ENCODE measurements at regions not wholly inside any gene's neighbourhood (a gene's known extent, or its start where the extent isn't known, plus 50 kb on each side); places are given as distances from the start of the nearest gene placed in this dataset.
"Not testable (repeated sequence)": the region's sequence is repeated elsewhere in the genome, so short reads cannot be mapped to it uniquely, and the experiment has no call there.

GRCh38 chr4:19486400-19486799 is 765.3 kb upstream of the SLIT2 start:
- Histone ChIP-seq H3K4me3 (no peak overlapping the region), H3K9me3 (no peaks in the 10 kb centered on the region), H3K27ac (no peak overlapping the region), H3K27me3 (no peaks in the 10 kb centered on the region), H3K4me1 (ENCODE audit: insufficient read depth) (no peaks in the 10 kb centered on the region), H3K36me3 (no peaks in the 10 kb centered on the region)
- intact Hi-C loops (cut with DNase I) = no loop called here
- TF ChIP-seq POLR2A (IDR thresholded peaks at IDR 0.05) (no peak), EP300 (IDR thresholded peaks at IDR 0.05) (no peak)
- TF ChIP-seq, protein P1, sequence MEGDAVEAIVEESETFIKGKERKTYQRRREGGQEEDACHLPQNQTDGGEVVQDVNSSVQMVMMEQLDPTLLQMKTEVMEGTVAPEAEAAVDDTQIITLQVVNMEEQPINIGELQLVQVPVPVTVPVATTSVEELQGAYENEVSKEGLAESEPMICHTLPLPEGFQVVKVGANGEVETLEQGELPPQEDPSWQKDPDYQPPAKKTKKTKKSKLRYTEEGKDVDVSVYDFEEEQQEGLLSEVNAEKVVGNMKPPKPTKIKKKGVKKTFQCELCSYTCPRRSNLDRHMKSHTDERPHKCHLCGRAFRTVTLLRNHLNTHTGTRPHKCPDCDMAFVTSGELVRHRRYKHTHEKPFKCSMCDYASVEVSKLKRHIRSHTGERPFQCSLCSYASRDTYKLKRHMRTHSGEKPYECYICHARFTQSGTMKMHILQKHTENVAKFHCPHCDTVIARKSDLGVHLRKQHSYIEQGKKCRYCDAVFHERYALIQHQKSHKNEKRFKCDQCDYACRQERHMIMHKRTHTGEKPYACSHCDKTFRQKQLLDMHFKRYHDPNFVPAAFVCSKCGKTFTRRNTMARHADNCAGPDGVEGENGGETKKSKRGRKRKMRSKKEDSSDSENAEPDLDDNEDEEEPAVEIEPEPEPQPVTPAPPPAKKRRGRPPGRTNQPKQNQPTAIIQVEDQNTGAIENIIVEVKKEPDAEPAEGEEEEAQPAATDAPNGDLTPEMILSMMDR (IDR thresholded peaks at IDR 0.05) = no peak
- WGBS, 3 donors = 54 to 69% (median 64%) methylated on average over 3 of the region's 3 CpGs
- DNase-seq = no peak

DNA sequence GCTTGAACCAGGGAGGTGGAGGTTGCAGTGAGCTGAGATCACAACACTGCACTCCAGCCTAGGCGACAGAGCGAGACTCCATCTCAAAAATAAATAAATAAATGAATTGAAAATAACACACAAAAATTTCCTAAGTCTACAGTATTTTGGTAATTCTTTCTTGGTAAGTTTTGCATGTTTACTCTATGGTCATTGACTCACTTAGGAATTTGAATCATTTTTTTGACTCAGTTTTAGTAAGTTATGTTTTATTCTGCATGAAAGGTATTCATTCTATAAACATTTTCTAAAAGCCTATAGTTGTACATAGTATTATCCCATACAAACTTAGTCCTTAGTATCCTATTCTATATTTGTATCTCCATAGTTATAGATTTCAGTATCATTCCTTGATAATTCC is 772.9 kb upstream of the SLIT2 start:
- Histone ChIP-seq H3K36me3 (no peaks in the 10 kb centered on the region), H3K27me3 (no peaks in the 10 kb centered on the region), H3K27ac (no peak overlapping the region), H3K4me3 (no peak overlapping the region), H3K9me3 (no peaks in the 10 kb centered on the region), H3K4me1 (ENCODE audit: insufficient read depth) (no peaks in the 10 kb centered on the region)
- TF ChIP-seq EP300 (IDR thresholded peaks at IDR 0.05) (no peak), POLR2A (IDR thresholded peaks at IDR 0.05) (no peak)
- TF ChIP-seq, protein P1 (IDR thresholded peaks at IDR 0.05) = no peak
- intact Hi-C loops (cut with DNase I) = no loop called here
- DNase-seq = no peak
- 96 to 99% (median 97%) methylated on average over 2 of the region's 2 CpGs for WGBS, 3 donors

GRCh38 chr4:19473569-19473968 is 778.1 kb upstream of the SLIT2 start:
- Histone ChIP-seq H3K9me3 (no peaks in the 10 kb centered on the region), H3K36me3 (no peaks in the 10 kb centered on the region), H3K27ac (no peak overlapping the region), H3K4me1 (ENCODE audit: insufficient read depth) (no peaks in the 10 kb centered on the region), H3K27me3 (no peaks in the 10 kb centered on the region), H3K4me3 (no peak overlapping the region)
- WGBS, 3 donors = 82 to 87% (median 82%) methylated on average over 1 of the region's 1 CpG
- no peak for DNase-seq
- intact Hi-C loops (cut with DNase I) = no loop called here
- TF ChIP-seq POLR2A (IDR thresholded peaks at IDR 0.05) (no peak), EP300 (IDR thresholded peaks at IDR 0.05) (no peak)
- TF ChIP-seq, protein P1 (IDR thresholded peaks at IDR 0.05) = no peak

GRCh38 chr4:19472666-19473065 is 779.0 kb upstream of the SLIT2 start:
- H3K4me1 ChIP-seq (ENCODE audit: insufficient read depth) = no peaks in the 10 kb centered on the region
- 39 to 41% (median 40%) methylated on average over 1 of the region's 1 CpG for WGBS, 3 donors
- intact Hi-C loops (cut with DNase I) = no loop called here

DNA sequence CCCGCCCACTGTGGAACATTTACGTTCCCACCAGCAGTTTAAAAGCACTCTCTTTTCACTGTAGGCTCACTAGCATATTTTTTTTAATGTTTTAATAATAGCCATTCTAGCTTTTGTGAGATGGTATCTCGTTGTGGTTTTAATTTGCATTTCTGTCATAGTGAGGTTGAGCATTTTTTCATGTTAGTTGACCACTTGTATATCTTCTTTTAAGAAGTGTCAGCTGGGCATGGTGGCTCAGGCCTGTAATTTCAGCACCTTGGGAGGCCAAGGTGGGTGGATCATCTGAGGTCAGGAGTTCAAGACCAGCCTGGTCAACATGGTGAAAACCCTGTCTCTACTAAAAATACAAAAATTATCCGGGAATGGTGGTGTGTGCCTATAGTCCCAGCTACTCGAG is 781.7 kb upstream of the SLIT2 start:
- H3K4me3 ChIP-seq; H3K27me3 ChIP-seq; H3K27ac ChIP-seq; H3K36me3 ChIP-seq; H3K4me1 ChIP-seq (ENCODE audit: insufficient read depth); DNase-seq; intact Hi-C loops (cut with DNase I); H3K9me3 ChIP-seq: not testable (repeated sequence)
- 89 to 95% (median 91%) methylated on average over 5 of the region's 5 CpGs for whole genome bisulfite sequencing, 3 donors

More at GRCh38 chr4:19472666-19473065, 779.0 kb upstream of the SLIT2 start:
- no peak overlapping the region for H3K27ac ChIP-seq
- H3K4me3 ChIP-seq = no peak overlapping the region
- no peaks in the 10 kb centered on the region for H3K9me3 ChIP-seq
- TF ChIP-seq, protein P1 (IDR thresholded peaks at IDR 0.05) = no peak
- no peak for TF ChIP-seq POLR2A (IDR thresholded peaks at IDR 0.05)
- no peak for DNase-seq
- H3K27me3 ChIP-seq = no peaks in the 10 kb centered on the region
- H3K36me3 ChIP-seq = no peaks in the 10 kb centered on the region
